NCI-H2196 treated with DMSO at 0.1 percent for 48 hours (cell line): ENCODE measurements at regions not wholly inside any gene's neighbourhood (a gene's known extent, or its start where the extent isn't known, plus 50 kb on each side); places are given as distances from the start of the nearest gene placed in this dataset.
A peak's percentile ranks its signal among the peaks of the same experiment; 100 is the strongest.
"Not testable (repeated sequence)": the region's sequence is repeated elsewhere in the genome, so short reads cannot be mapped to it uniquely, and the experiment has no call there.

Source experiments
- DNase-seq: peaks from one replicate; lab custom pipeline; 2025; ENCODE audit not compliant: unreplicated experiment; lab: John Stamatoyannopoulos, UW

- no peak for DNase-seq
Measured at GRCh38 chr10:91080776-91081175, 139.7 kb upstream of the PCGF5 start.

GRCh38 chr10:91082447-91082846 lies 138.0 kb upstream of the PCGF5 start:
- no peak for DNase-seq

GRCh38 chr10:91088300-91089140 lies 131.9 kb upstream of the PCGF5 start:
- DNase-seq = peak; percentile 0

GRCh38 chr10:91090761-91091529 lies 129.5 kb upstream of the PCGF5 start:
- DNase-seq = no peak

- no peak for DNase-seq
Measured at GRCh38 chr10:91091780-91092179, 128.7 kb upstream of the PCGF5 start.

GRCh38 chr10:91096274-91096673 lies 124.2 kb upstream of the PCGF5 start:
- DNase-seq = no peak

- no peak for DNase-seq
Measured at GRCh38 chr10:91097313-91097712, 123.2 kb upstream of the PCGF5 start.

GRCh38 chr10:91098021-91098420 lies 122.4 kb upstream of the PCGF5 start:
- not testable (repeated sequence) for DNase-seq

- DNase-seq = no peak
Measured at GRCh38 chr10:91103384-91104192, 116.9 kb upstream of the PCGF5 start.

- no peak for DNase-seq
Measured at GRCh38 chr10:91104193-91105041, 116.0 kb upstream of the PCGF5 start.

- no peak for DNase-seq
Measured at GRCh38 chr10:91105269-91105668, 115.2 kb upstream of the PCGF5 start.

- DNase-seq = no peak
Measured at GRCh38 chr10:91108820-91109219, 111.6 kb upstream of the PCGF5 start.

GRCh38 chr10:91111060-91111459 lies 109.4 kb upstream of the PCGF5 start:
- no peak for DNase-seq

GRCh38 chr10:91115618-91116390 lies 104.7 kb upstream of the PCGF5 start:
- no peak for DNase-seq

- no peak for DNase-seq
Measured at GRCh38 chr10:91117505-91117904, 103.0 kb upstream of the PCGF5 start.

GRCh38 chr10:91120348-91120747 lies 100.1 kb upstream of the PCGF5 start:
- no peak for DNase-seq

GRCh38 chr10:91123261-91123660 lies 97.2 kb upstream of the PCGF5 start:
- no peak for DNase-seq

GRCh38 chr10:91124016-91124415 lies 96.4 kb upstream of the PCGF5 start:
- no peak for DNase-seq

GRCh38 chr10:91126471-91126870 lies 94.0 kb upstream of the PCGF5 start:
- no peak for DNase-seq
